NCI-H82 (cell line): ENCODE measurements at regions not wholly inside any gene's neighbourhood (a gene's known extent, or its start where the extent isn't known, plus 50 kb on each side); places are given as distances from the start of the nearest gene placed in this dataset.
"Not testable (repeated sequence)": the region's sequence is repeated elsewhere in the genome, so short reads cannot be mapped to it uniquely, and the experiment has no call there.

Source experiments
- DNase-seq: peaks from one replicate; lab custom pipeline; 2025; lab: John Stamatoyannopoulos, UW

GRCh38 chr11:82210011-82210410, 523.7 kb downstream of the FAM181B start:
- no peak for DNase-seq

- peak; percentile 43 for DNase-seq
Observed at GRCh38 chr11:82195283-82195682, 538.4 kb downstream of the FAM181B start.

- no peak for DNase-seq
Observed at GRCh38 chr11:82194521-82194920, 539.1 kb downstream of the FAM181B start.

GRCh38 chr11:82191695-82192094, 542.0 kb downstream of the FAM181B start:
- DNase-seq, result peak; percentile 59

- peak; percentile 6 for DNase-seq
Observed at GRCh38 chr11:82185925-82186324, 547.7 kb downstream of the FAM181B start.

- DNase-seq, result no peak
Observed at GRCh38 chr11:82184966-82185365, 548.7 kb downstream of the FAM181B start.

GRCh38 chr11:82183346-82183745, 550.3 kb downstream of the FAM181B start:
- peak; percentile 8 for DNase-seq

GRCh38 chr11:82182697-82183096, 551.0 kb downstream of the FAM181B start:
- DNase-seq, result not testable (repeated sequence)

- not testable (repeated sequence) for DNase-seq
Observed at GRCh38 chr11:82181796-82182195, 551.9 kb downstream of the FAM181B start.

GRCh38 chr11:82176945-82177344, 556.7 kb downstream of the FAM181B start:
- no peak for DNase-seq

- no peak for DNase-seq
Observed at GRCh38 chr11:82176365-82176764, 557.3 kb downstream of the FAM181B start.

GRCh38 chr11:82174610-82175009, 559.1 kb downstream of the FAM181B start:
- peak; percentile 28 for DNase-seq

GRCh38 chr11:82146789-82147188, 586.9 kb downstream of the FAM181B start:
- DNase-seq, result no peak

GRCh38 chr11:82118946-82119345, 614.7 kb downstream of the FAM181B start:
- DNase-seq, result no peak

- no peak for DNase-seq
Observed at GRCh38 chr11:82117362-82117761, 616.3 kb downstream of the FAM181B start.

GRCh38 chr11:82105331-82105998, 628.2 kb downstream of the FAM181B start:
- no peak for DNase-seq

- no peak for DNase-seq
Observed at GRCh38 chr11:82092904-82093303, 640.8 kb downstream of the FAM181B start.

- no peak for DNase-seq
Observed at GRCh38 chr11:82089426-82089825, 644.2 kb downstream of the FAM181B start.

- DNase-seq, result no peak
Observed at GRCh38 chr11:82085493-82085892, 648.2 kb downstream of the FAM181B start.

- DNase-seq, result no peak
Observed at GRCh38 chr11:82082976-82083375, 650.7 kb downstream of the FAM181B start.

- no peak for DNase-seq
Observed at GRCh38 chr11:82080160-82080559, 653.5 kb downstream of the FAM181B start.

GRCh38 chr11:82076126-82076525, 657.5 kb downstream of the FAM181B start:
- peak; percentile 79 for DNase-seq

- no peak for DNase-seq
Observed at GRCh38 chr11:82059505-82059904, 674.2 kb downstream of the FAM181B start.

GRCh38 chr11:82056450-82056849, 677.2 kb downstream of the FAM181B start:
- no peak for DNase-seq
